K562 (cell line): ENCODE measurements at regions not wholly inside any gene's neighbourhood (a gene's known extent, or its start where the extent isn't known, plus 50 kb on each side); places are given as distances from the start of the nearest gene placed in this dataset.

Experiments used
- ATAC-seq: fragments of 200-7000 bp; cut with Tn5 transposase; 3 replicates; pipeline ENCODE4 v1.9.1; 2020; ENCODE audit warnings: moderate library complexity
- BruUV-seq: library from RNA; stranded (reverse); fragments of 400-500 nt; replicated peaks from 2 replicates; lab custom pipeline; 2021; lab: Mats Ljungman, UMichigan
- CTCF ChIA-PET: fragments of 300-600 bp; formaldehyde crosslinking; extraction: SDS; loops from one replicate; lab custom pipeline; 2021; ENCODE audit warnings: low intra/inter-chr PET ratio; lab: Yijun Ruan, JAX
- POLR2A ChIA-PET: fragments of 300-600, 350-650 bp; sonication (Branson Sonifier 250); formaldehyde crosslinking; extraction: SDS; loops from one replicate; lab custom pipeline; 2021; ENCODE audit warnings: antibody characterized with exemption, inconsistent platforms; lab: Yijun Ruan, JAX
- DNase-seq, 4 experiments: peaks; one replicate each; pipeline versions ENCODE4 v3.0.0 to v3.0.0-alpha.2; 2011 to 2018; ENCODE audit warnings: low spot score in 3 of 4, mixed read lengths in 3 of 4; ENCODE audit errors: extremely low read depth in 1 of 4
- FAIRE-seq: peaks from 2 replicates; lab custom pipeline; 2011; peaks lifted over from hg19 to GRCh38; lab: Jason Lieb, UNC
- H2AFZ ChIP-seq: 2 replicates; pipeline ENCODE4 v1.6.0; 2011; ENCODE audit warnings: low read depth, low read length, control low read depth, inconsistent platforms
- H3K27ac ChIP-seq: fragments of 200-600 bp; 3 replicates; pipeline ENCODE4 v1.8.0; 2011; ENCODE audit warnings: low read depth, mild to moderate bottlenecking, control low read depth, inconsistent platforms, low read length, moderate library complexity, mixed read lengths; ENCODE audit errors: extremely low read depth
- H3K27me3 ChIP-seq, 2 experiments: fragments of 300-600 bp in 1 of 2; 2 replicates in 1 of 2; 3 replicates in 1 of 2; pipeline versions ENCODE4 v1.6.0 to v1.8.0; 2011; ENCODE audit warnings: inconsistent platforms in 2 of 2, low read length in 2 of 2, mild to moderate bottlenecking in 1 of 2, mixed read lengths in 1 of 2, moderate library complexity in 1 of 2; ENCODE audit not compliant: control insufficient read depth in 2 of 2, insufficient read depth in 2 of 2
- H3K36me3 ChIP-seq: fragments of 300-600 bp; 3 replicates; pipeline ENCODE4 v1.8.0; 2011; ENCODE audit warnings: mild to moderate bottlenecking, low read length, inconsistent platforms; ENCODE audit not compliant: control insufficient read depth, insufficient read depth
- H3K4me1 ChIP-seq, 2 experiments: fragments of 200-600 bp in 1 of 2; replicated peaks in 1 of 2; 2 replicates in 1 of 2; 3 replicates in 1 of 2; pipeline versions ENCODE4 v1.5.1 to v1.8.0; 2011; ENCODE audit warnings: inconsistent platforms in 2 of 2, low read length in 2 of 2, mild to moderate bottlenecking in 1 of 2, mixed read lengths in 1 of 2, moderate library complexity in 1 of 2; ENCODE audit not compliant: control insufficient read depth in 2 of 2, insufficient read depth in 2 of 2
- H3K4me2 ChIP-seq: 2 replicates; pipeline ENCODE4 v1.6.1; 2011; ENCODE audit warnings: low read length, control low read depth, inconsistent platforms, mixed read lengths; ENCODE audit not compliant: insufficient read depth
- H3K4me3 ChIP-seq: fragments of 200-600 bp; sonication (generic), shearing (Covaris generic); 2 replicates; pipeline ENCODE4 v1.5.1; 2016; ENCODE audit warnings: control low read depth, inconsistent platforms
- H3K79me2 ChIP-seq: fragments of 200-600 bp; 3 replicates; pipeline ENCODE4 v1.8.0; 2011; ENCODE audit warnings: low read length, inconsistent platforms; ENCODE audit not compliant: control insufficient read depth, insufficient read depth
- H3K9ac ChIP-seq, 2 experiments: 2 replicates each; pipeline versions ENCODE4 v1.6.0 to v1.6.1; 2011; ENCODE audit warnings: low read depth in 2 of 2, low read length in 2 of 2, control low read depth in 1 of 2, inconsistent platforms in 1 of 2, mild to moderate bottlenecking in 1 of 2, mixed read lengths in 1 of 2; ENCODE audit not compliant: insufficient read depth in 1 of 2
- H3K9me1 ChIP-seq: one replicate; pipeline ENCODE4 v1.6.0; 2011; ENCODE audit warnings: inconsistent platforms, mild to moderate bottlenecking, low read length, moderate library complexity; ENCODE audit not compliant: control insufficient read depth, insufficient read depth
- H3K9me3 ChIP-seq: replicated peaks from 2 replicates; pipeline ENCODE4 v1.5.1; 2011; ENCODE audit warnings: low read depth, low read length, inconsistent platforms; ENCODE audit not compliant: control insufficient read depth, insufficient read depth
- H4K20me1 ChIP-seq: replicated peaks from 2 replicates; pipeline ENCODE4 v1.6.1; 2011; ENCODE audit warnings: low read length, inconsistent platforms, mixed read lengths; ENCODE audit not compliant: control insufficient read depth, insufficient read depth
- CBFA2T3 ChIP-seq: fragments of 450-650 bp; IDR thresholded peaks from 2 replicates; pipeline ENCODE4 v1.6.1; 2017
- HDGF ChIP-seq: fragments of 450-650 bp; IDR thresholded peaks from 2 replicates; pipeline ENCODE4 v1.6.1; 2016
- OTX1 ChIP-seq: fragments of 450-650 bp; formaldehyde crosslinking; IDR thresholded peaks from 2 replicates; pipeline ENCODE4 v1.4.0; 2022; ENCODE audit warnings: mild to moderate bottlenecking
- RAD51 ChIP-seq: fragments of 450-650 bp; IDR thresholded peaks from 2 replicates; pipeline ENCODE4 v1.7.1; 2016; ENCODE audit warnings: low read depth, mild to moderate bottlenecking, borderline replicate concordance
- SPI1 ChIP-seq: IDR thresholded peaks from 2 replicates; pipeline ENCODE4 v1.6.1; 2011; ENCODE audit warnings: low read depth, low read length, control low read depth, borderline replicate concordance
- ZFP91 ChIP-seq: sonication (generic); formaldehyde crosslinking; IDR thresholded peaks from 2 replicates; pipeline ENCODE4 v1.8.0; 2022; ENCODE audit warnings: mild to moderate bottlenecking, missing genetic modification reagents
- ZNF280B ChIP-seq: fragments of 250-450 bp; sonication (Bioruptor Pico); IDR thresholded peaks from 2 replicates; pipeline ENCODE4 v1.5.1; 2021; ENCODE audit warnings: mild to moderate bottlenecking
- ZNF778 ChIP-seq: fragments of 450-650 bp; formaldehyde crosslinking; IDR thresholded peaks from 2 replicates; pipeline ENCODE4 v1.4.0; 2020; ENCODE audit warnings: mild to moderate bottlenecking, moderate library complexity
- WGBS: fragments of 100-300 bp; shearing (Covaris generic); methylation state at CpG from one replicate; pipeline ENCODE4 v1.1.6; 2016; ENCODE audit warnings: low coverage, mixed read lengths; ENCODE audit not compliant: insufficient coverage; ENCODE audit errors: missing lambda C conversion rate; 5-methylcytosine and 5-hydroxymethylcytosine counted together
- in situ Hi-C: fragments of 300-500 bp; cut with MboI; formaldehyde crosslinking; loops from 4 replicates; pipeline ENCODE4 v1.15.0; 2018; ENCODE audit warnings: inconsistent platforms, mixed read lengths
- intact Hi-C: fragments of 100-400 bp; cut with micrococcal nuclease; formaldehyde crosslinking; loops from 2 replicates; pipeline ENCODE4 v1.14.2; 2022
- TF ChIP-seq, protein P1 (sequence below): fragments of 450-650 bp; formaldehyde crosslinking; conservative IDR thresholded peaks from 2 replicates; pipeline ENCODE4 v1.4.0; 2022; ENCODE audit warnings: mild to moderate bottlenecking, missing genetic modification characterization
- TF ChIP-seq, protein P2 (sequence below): fragments of 450-650 bp; IDR thresholded peaks from 2 replicates; pipeline ENCODE4 v1.6.1; 2016; ENCODE audit warnings: low read depth
- TF ChIP-seq, protein P3 (sequence below): sonication (generic); formaldehyde crosslinking; IDR thresholded peaks from 2 replicates; pipeline ENCODE4 v1.9.0; 2022; ENCODE audit warnings: mild to moderate bottlenecking, missing genetic modification reagents

- CTCF ChIA-PET: no interaction called here
- DNase-seq (no peak), FAIRE-seq (no peak), ATAC-seq (no peak)
- no peaks in the 10 kb centered on the region for H3K27me3 ChIP-seq
- POLR2A ChIA-PET: no interaction called here
- H3K9me3 ChIP-seq: no peaks in the 10 kb centered on the region
- no peak overlapping the region for H3K4me3 ChIP-seq
- BruUV-seq: no TSS peak
- no peaks in the 10 kb centered on the region for H3K79me2 ChIP-seq
- no peak overlapping the region for H3K27ac ChIP-seq
- H4K20me1 ChIP-seq: no peaks in the 10 kb centered on the region
- H3K9ac ChIP-seq: no peak overlapping the region
- no peaks in the 10 kb centered on the region for H3K36me3 ChIP-seq
- H3K4me2 ChIP-seq: no peak overlapping the region
- in situ Hi-C loops (no loop called here), intact Hi-C loops (no loop called here)
- H3K4me1 ChIP-seq: no peaks in the 10 kb centered on the region
- no peaks in the 10 kb centered on the region for H3K9me1 ChIP-seq
- WGBS: 0% methylated on average over 1 of the region's 1 CpG
- no peak overlapping the region for H2AFZ ChIP-seq
- TF ChIP-seq RAD51 (no peak), CBFA2T3 (no peak), ZNF280B (CRISPR knock-in tag) (no peak), HDGF (no peak), ZFP91 (CRISPR knock-in tag) (no peak), SPI1 (no peak), ZNF778 (no peak), OTX1 (CRISPR knock-in tag) (no peak)
- TF ChIP-seq, protein P1, sequence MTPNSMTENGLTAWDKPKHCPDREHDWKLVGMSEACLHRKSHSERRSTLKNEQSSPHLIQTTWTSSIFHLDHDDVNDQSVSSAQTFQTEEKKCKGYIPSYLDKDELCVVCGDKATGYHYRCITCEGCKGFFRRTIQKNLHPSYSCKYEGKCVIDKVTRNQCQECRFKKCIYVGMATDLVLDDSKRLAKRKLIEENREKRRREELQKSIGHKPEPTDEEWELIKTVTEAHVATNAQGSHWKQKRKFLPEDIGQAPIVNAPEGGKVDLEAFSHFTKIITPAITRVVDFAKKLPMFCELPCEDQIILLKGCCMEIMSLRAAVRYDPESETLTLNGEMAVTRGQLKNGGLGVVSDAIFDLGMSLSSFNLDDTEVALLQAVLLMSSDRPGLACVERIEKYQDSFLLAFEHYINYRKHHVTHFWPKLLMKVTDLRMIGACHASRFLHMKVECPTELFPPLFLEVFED (CRISPR knock-in tag): no peak
- TF ChIP-seq, protein P2, sequence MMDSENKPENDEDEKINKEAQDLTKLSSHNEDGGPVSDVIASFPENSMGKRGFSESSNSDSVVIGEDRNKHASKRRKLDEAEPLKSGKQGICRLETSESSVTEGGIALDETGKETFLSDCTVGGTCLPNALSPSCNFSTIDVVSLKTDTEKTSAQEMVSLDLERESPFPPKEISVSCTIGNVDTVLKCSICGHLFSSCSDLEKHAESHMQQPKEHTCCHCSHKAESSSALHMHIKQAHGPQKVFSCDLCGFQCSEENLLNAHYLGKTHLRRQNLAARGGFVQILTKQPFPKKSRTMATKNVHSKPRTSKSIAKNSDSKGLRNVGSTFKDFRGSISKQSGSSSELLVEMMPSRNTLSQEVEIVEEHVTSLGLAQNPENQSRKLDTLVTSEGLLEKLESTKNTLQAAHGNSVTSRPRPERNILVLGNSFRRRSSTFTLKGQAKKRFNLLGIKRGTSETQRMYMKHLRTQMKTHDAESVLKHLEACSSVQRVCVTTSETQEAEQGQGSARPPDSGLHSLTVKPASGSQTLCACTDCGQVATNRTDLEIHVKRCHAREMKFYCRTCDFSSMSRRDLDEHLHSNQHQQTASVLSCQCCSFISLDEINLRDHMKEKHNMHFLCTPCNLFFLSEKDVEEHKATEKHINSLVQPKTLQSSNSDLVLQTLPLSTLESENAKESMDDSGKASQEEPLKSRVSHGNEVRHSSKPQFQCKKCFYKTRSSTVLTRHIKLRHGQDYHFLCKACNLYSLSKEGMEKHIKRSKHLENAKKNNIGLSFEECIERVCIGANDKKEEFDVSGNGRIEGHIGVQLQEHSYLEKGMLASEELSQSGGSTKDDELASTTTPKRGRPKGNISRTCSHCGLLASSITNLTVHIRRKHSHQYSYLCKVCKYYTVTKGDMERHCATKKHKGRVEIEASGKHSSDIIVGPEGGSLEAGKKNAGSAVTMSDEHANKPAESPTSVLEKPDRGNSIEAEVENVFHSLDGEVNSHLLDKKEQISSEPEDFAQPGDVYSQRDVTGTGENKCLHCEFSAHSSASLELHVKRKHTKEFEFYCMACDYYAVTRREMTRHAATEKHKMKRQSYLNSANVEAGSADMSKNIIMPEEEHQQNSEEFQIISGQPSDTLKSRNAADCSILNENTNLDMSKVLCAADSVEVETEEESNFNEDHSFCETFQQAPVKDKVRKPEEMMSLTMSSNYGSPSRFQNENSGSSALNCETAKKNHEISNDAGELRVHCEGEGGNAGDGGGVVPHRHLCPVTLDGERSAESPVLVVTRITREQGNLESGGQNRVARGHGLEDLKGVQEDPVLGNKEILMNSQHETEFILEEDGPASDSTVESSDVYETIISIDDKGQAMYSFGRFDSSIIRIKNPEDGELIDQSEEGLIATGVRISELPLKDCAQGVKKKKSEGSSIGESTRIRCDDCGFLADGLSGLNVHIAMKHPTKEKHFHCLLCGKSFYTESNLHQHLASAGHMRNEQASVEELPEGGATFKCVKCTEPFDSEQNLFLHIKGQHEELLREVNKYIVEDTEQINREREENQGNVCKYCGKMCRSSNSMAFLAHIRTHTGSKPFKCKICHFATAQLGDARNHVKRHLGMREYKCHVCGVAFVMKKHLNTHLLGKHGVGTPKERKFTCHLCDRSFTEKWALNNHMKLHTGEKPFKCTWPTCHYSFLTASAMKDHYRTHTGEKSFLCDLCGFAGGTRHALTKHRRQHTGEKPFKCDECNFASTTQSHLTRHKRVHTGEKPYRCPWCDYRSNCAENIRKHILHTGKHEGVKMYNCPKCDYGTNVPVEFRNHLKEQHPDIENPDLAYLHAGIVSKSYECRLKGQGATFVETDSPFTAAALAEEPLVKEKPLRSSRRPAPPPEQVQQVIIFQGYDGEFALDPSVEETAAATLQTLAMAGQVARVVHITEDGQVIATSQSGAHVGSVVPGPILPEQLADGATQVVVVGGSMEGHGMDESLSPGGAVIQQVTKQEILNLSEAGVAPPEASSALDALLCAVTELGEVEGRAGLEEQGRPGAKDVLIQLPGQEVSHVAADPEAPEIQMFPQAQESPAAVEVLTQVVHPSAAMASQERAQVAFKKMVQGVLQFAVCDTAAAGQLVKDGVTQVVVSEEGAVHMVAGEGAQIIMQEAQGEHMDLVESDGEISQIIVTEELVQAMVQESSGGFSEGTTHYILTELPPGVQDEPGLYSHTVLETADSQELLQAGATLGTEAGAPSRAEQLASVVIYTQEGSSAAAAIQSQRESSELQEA: no peak
- TF ChIP-seq, protein P3, sequence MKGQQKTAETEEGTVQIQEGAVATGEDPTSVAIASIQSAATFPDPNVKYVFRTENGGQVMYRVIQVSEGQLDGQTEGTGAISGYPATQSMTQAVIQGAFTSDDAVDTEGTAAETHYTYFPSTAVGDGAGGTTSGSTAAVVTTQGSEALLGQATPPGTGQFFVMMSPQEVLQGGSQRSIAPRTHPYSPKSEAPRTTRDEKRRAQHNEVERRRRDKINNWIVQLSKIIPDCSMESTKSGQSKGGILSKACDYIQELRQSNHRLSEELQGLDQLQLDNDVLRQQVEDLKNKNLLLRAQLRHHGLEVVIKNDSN (CRISPR knock-in tag): no peak
Observed at GRCh38 chr11:88040148-88040496, 135.1 kb downstream of the RAB38 start.
